K562 (cell line): ENCODE measurements at regions not wholly inside any gene's neighbourhood (a gene's known extent, or its start where the extent isn't known, plus 50 kb on each side); places are given as distances from the start of the nearest gene placed in this dataset.

ENCODE experiments used
- ATAC-seq: fragments of 200-7000 bp; cut with Tn5 transposase; 3 replicates; pipeline ENCODE4 v1.9.1; 2020; ENCODE audit warnings: moderate library complexity
- BruUV-seq: library from RNA; stranded (reverse); fragments of 400-500 nt; replicated peaks from 2 replicates; lab custom pipeline; 2021; lab: Mats Ljungman, UMichigan
- CTCF ChIA-PET: fragments of 300-600 bp; formaldehyde crosslinking; extraction: SDS; loops from one replicate; lab custom pipeline; 2021; ENCODE audit warnings: low intra/inter-chr PET ratio; lab: Yijun Ruan, JAX
- POLR2A ChIA-PET: fragments of 300-600, 350-650 bp; sonication (Branson Sonifier 250); formaldehyde crosslinking; extraction: SDS; loops from one replicate; lab custom pipeline; 2021; ENCODE audit warnings: antibody characterized with exemption, inconsistent platforms; lab: Yijun Ruan, JAX
- DNase-seq, 4 experiments: peaks; one replicate each; pipeline versions ENCODE4 v3.0.0 to v3.0.0-alpha.2; 2011 to 2018; ENCODE audit warnings: low spot score in 3 of 4, mixed read lengths in 3 of 4; ENCODE audit errors: extremely low read depth in 1 of 4
- FAIRE-seq: peaks from 2 replicates; lab custom pipeline; 2011; peaks lifted over from hg19 to GRCh38; lab: Jason Lieb, UNC
- H2AFZ ChIP-seq: 2 replicates; pipeline ENCODE4 v1.6.0; 2011; ENCODE audit warnings: low read depth, low read length, control low read depth, inconsistent platforms
- H3K27ac ChIP-seq: fragments of 200-600 bp; 3 replicates; pipeline ENCODE4 v1.8.0; 2011; ENCODE audit warnings: low read depth, mild to moderate bottlenecking, control low read depth, inconsistent platforms, low read length, moderate library complexity, mixed read lengths; ENCODE audit errors: extremely low read depth
- H3K27me3 ChIP-seq, 2 experiments: fragments of 300-600 bp in 1 of 2; 2 replicates in 1 of 2; 3 replicates in 1 of 2; pipeline versions ENCODE4 v1.6.0 to v1.8.0; 2011; ENCODE audit warnings: inconsistent platforms in 2 of 2, low read length in 2 of 2, mild to moderate bottlenecking in 1 of 2, mixed read lengths in 1 of 2, moderate library complexity in 1 of 2; ENCODE audit not compliant: control insufficient read depth in 2 of 2, insufficient read depth in 2 of 2
- H3K36me3 ChIP-seq: fragments of 300-600 bp; 3 replicates; pipeline ENCODE4 v1.8.0; 2011; ENCODE audit warnings: mild to moderate bottlenecking, low read length, inconsistent platforms; ENCODE audit not compliant: control insufficient read depth, insufficient read depth
- H3K4me1 ChIP-seq, 2 experiments: fragments of 200-600 bp in 1 of 2; replicated peaks in 1 of 2; 2 replicates in 1 of 2; 3 replicates in 1 of 2; pipeline versions ENCODE4 v1.5.1 to v1.8.0; 2011; ENCODE audit warnings: inconsistent platforms in 2 of 2, low read length in 2 of 2, mild to moderate bottlenecking in 1 of 2, mixed read lengths in 1 of 2, moderate library complexity in 1 of 2; ENCODE audit not compliant: control insufficient read depth in 2 of 2, insufficient read depth in 2 of 2
- H3K4me2 ChIP-seq: 2 replicates; pipeline ENCODE4 v1.6.1; 2011; ENCODE audit warnings: low read length, control low read depth, inconsistent platforms, mixed read lengths; ENCODE audit not compliant: insufficient read depth
- H3K4me3 ChIP-seq: fragments of 200-600 bp; sonication (generic), shearing (Covaris generic); 2 replicates; pipeline ENCODE4 v1.5.1; 2016; ENCODE audit warnings: control low read depth, inconsistent platforms
- H3K79me2 ChIP-seq: fragments of 200-600 bp; 3 replicates; pipeline ENCODE4 v1.8.0; 2011; ENCODE audit warnings: low read length, inconsistent platforms; ENCODE audit not compliant: control insufficient read depth, insufficient read depth
- H3K9ac ChIP-seq, 2 experiments: 2 replicates each; pipeline versions ENCODE4 v1.6.0 to v1.6.1; 2011; ENCODE audit warnings: low read depth in 2 of 2, low read length in 2 of 2, control low read depth in 1 of 2, inconsistent platforms in 1 of 2, mild to moderate bottlenecking in 1 of 2, mixed read lengths in 1 of 2; ENCODE audit not compliant: insufficient read depth in 1 of 2
- H3K9me1 ChIP-seq: one replicate; pipeline ENCODE4 v1.6.0; 2011; ENCODE audit warnings: inconsistent platforms, mild to moderate bottlenecking, low read length, moderate library complexity; ENCODE audit not compliant: control insufficient read depth, insufficient read depth
- H3K9me3 ChIP-seq: replicated peaks from 2 replicates; pipeline ENCODE4 v1.5.1; 2011; ENCODE audit warnings: low read depth, low read length, inconsistent platforms; ENCODE audit not compliant: control insufficient read depth, insufficient read depth
- H4K20me1 ChIP-seq: replicated peaks from 2 replicates; pipeline ENCODE4 v1.6.1; 2011; ENCODE audit warnings: low read length, inconsistent platforms, mixed read lengths; ENCODE audit not compliant: control insufficient read depth, insufficient read depth
- COPS2 ChIP-seq: fragments of 450-650 bp; conservative IDR thresholded peaks from 2 replicates; pipeline ENCODE4 v1.6.1; 2016; ENCODE audit warnings: mild to moderate bottlenecking, moderate library complexity
- ELF4 ChIP-seq: fragments of 450-650 bp; formaldehyde crosslinking; IDR thresholded peaks from 2 replicates; pipeline ENCODE4 v1.4.0; 2022; ENCODE audit warnings: missing genetic modification characterization
- HDGF ChIP-seq: fragments of 450-650 bp; IDR thresholded peaks from 2 replicates; pipeline ENCODE4 v1.6.1; 2016
- IFI16 ChIP-seq: fragments of 250-450 bp; sonication (Bioruptor Pico); IDR thresholded peaks from 2 replicates; pipeline ENCODE4 v2.1.2; 2022; ENCODE audit warnings: mild to moderate bottlenecking, inconsistent platforms
- KDM1A ChIP-seq, 2 experiments: fragments of 450-650 bp; IDR thresholded peaks; 2 replicates each; pipeline ENCODE4 v1.6.1; 2016; ENCODE audit warnings: mild to moderate bottlenecking in 2 of 2
- MCM2 ChIP-seq: fragments of 450-650 bp; IDR thresholded peaks from 2 replicates; pipeline ENCODE4 v1.6.1; 2017; ENCODE audit warnings: low read depth, mild to moderate bottlenecking
- NFIX ChIP-seq: fragments of 250-450 bp; sonication (Bioruptor Pico); IDR thresholded peaks from 2 replicates; pipeline ENCODE4 v1.4.0; 2020; ENCODE audit warnings: low read depth, mild to moderate bottlenecking, moderate library complexity
- NUFIP1 ChIP-seq: fragments of 450-650 bp; IDR thresholded peaks from 2 replicates; pipeline ENCODE4 v1.6.1; 2018; ENCODE audit not compliant: partially characterized antibody
- RAD51 ChIP-seq: fragments of 450-650 bp; IDR thresholded peaks from 2 replicates; pipeline ENCODE4 v1.7.1; 2016; ENCODE audit warnings: low read depth, mild to moderate bottlenecking, borderline replicate concordance
- SRSF7 ChIP-seq: fragments of 200-400 bp; formaldehyde crosslinking; optimal IDR thresholded peaks from 2 replicates; pipeline ENCODE3; 2017; ENCODE audit warnings: mild to moderate bottlenecking, low read depth, low read length
- ZC3H11A ChIP-seq: IDR thresholded peaks from 2 replicates; pipeline ENCODE4 v1.6.1; 2012; ENCODE audit warnings: low read depth, low read length, improper control_type of control experiment
- ZNF311 ChIP-seq: fragments of 250-450 bp; sonication (Bioruptor Pico); IDR thresholded peaks from 2 replicates; pipeline ENCODE4 v1.4.0; 2020; ENCODE audit warnings: mild to moderate bottlenecking, moderate library complexity
- ZNF408 ChIP-seq: fragments of 250-450 bp; sonication (Bioruptor Pico); IDR thresholded peaks from 2 replicates; pipeline ENCODE4 v1.4.0; 2020; ENCODE audit warnings: low read depth, mild to moderate bottlenecking, moderate library complexity
- WGBS: fragments of 100-300 bp; shearing (Covaris generic); methylation state at CpG from one replicate; pipeline ENCODE4 v1.1.6; 2016; ENCODE audit warnings: low coverage, mixed read lengths; ENCODE audit not compliant: insufficient coverage; ENCODE audit errors: missing lambda C conversion rate; 5-methylcytosine and 5-hydroxymethylcytosine counted together
- in situ Hi-C: fragments of 300-500 bp; cut with MboI; formaldehyde crosslinking; loops from 4 replicates; pipeline ENCODE4 v1.15.0; 2018; ENCODE audit warnings: inconsistent platforms, mixed read lengths
- intact Hi-C: fragments of 100-400 bp; cut with micrococcal nuclease; formaldehyde crosslinking; loops from 2 replicates; pipeline ENCODE4 v1.14.2; 2022
- TF ChIP-seq, protein P1 (sequence below): IDR thresholded peaks from 2 replicates; pipeline ENCODE4 v1.6.1; 2011; ENCODE audit warnings: borderline replicate concordance, low read depth, mild to moderate bottlenecking, moderate library complexity, low read length; ENCODE audit not compliant: insufficient read depth, poor library complexity, severe bottlenecking
- TF ChIP-seq, protein P2 (sequence below): fragments of 450-650 bp; formaldehyde crosslinking; IDR thresholded peaks from 2 replicates; pipeline ENCODE4 v1.4.0; 2022; ENCODE audit warnings: missing genetic modification characterization
- TF ChIP-seq, protein P3 (sequence below): fragments of 450-650 bp; IDR thresholded peaks from 2 replicates; pipeline ENCODE4 v1.7.0; 2016; ENCODE audit warnings: borderline replicate concordance
- TF ChIP-seq, protein P4 (sequence below): fragments of 200-800 bp; sonication (Bioruptor generic); IDR thresholded peaks from 2 replicates; pipeline ENCODE4 v1.6.1; 2017; ENCODE audit warnings: missing genetic modification characterization, missing compliant biosample characterization

DNA sequence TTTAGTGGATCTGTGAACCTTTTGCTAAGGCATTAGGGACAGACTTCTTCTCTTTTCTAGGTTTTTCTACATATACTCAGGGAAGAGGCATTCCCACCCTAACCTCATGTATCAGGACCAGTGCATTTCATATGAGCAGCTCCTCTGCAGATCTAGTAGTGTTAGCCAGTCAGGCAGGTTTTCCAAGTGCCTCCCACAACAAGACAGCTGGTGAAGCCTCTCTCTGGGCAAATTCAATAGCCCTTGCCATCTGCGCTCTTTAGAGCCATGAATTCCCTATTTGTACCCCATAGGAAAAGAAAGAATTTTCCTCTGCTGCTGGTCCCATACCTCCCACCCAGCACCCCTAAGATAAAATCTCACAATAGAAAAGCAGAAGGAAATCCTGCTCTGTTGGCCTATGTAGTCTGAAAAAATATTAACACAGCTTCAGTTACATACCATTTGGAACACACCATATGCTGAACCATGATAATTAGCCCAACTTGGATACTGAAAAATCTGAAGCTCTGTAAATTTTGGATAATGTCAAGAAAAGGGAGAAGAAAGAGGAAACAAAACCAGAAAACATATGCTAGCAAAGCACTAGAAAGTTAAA lies 1354.6 kb upstream of the NRXN1 start:
- intact Hi-C loops: no loop called here
- no peak overlapping the region for H3K9ac ChIP-seq
- in situ Hi-C loops: no loop called here
- no peaks in the 10 kb centered on the region for H4K20me1 ChIP-seq
- no peaks in the 10 kb centered on the region for H3K4me1 ChIP-seq
- H2AFZ ChIP-seq: no peak overlapping the region
- FAIRE-seq (no peak), DNase-seq (no peak), ATAC-seq (no peak)
- no peak overlapping the region for H3K4me2 ChIP-seq
- ChIA-PET POLR2A (no interaction called here), CTCF (no interaction called here)
- BruUV-seq: no TSS peak
- H3K27me3 ChIP-seq: no peaks in the 10 kb centered on the region
- H3K27ac ChIP-seq: no peak overlapping the region
- no peak overlapping the region for H3K4me3 ChIP-seq
- H3K9me1 ChIP-seq: no peaks in the 10 kb centered on the region
- no peaks in the 10 kb centered on the region for H3K79me2 ChIP-seq
- no peak for TF ChIP-seq ZNF408 (CRISPR knock-in tag)
- TF ChIP-seq, protein P1, sequence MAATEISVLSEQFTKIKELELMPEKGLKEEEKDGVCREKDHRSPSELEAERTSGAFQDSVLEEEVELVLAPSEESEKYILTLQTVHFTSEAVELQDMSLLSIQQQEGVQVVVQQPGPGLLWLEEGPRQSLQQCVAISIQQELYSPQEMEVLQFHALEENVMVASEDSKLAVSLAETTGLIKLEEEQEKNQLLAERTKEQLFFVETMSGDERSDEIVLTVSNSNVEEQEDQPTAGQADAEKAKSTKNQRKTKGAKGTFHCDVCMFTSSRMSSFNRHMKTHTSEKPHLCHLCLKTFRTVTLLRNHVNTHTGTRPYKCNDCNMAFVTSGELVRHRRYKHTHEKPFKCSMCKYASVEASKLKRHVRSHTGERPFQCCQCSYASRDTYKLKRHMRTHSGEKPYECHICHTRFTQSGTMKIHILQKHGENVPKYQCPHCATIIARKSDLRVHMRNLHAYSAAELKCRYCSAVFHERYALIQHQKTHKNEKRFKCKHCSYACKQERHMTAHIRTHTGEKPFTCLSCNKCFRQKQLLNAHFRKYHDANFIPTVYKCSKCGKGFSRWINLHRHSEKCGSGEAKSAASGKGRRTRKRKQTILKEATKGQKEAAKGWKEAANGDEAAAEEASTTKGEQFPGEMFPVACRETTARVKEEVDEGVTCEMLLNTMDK: no peak
- TF ChIP-seq KDM1A (IDR thresholded peaks at IDR 0.05): no peak
- no peak for TF ChIP-seq IFI16
- no peak for TF ChIP-seq ELF4
- TF ChIP-seq, protein P2, sequence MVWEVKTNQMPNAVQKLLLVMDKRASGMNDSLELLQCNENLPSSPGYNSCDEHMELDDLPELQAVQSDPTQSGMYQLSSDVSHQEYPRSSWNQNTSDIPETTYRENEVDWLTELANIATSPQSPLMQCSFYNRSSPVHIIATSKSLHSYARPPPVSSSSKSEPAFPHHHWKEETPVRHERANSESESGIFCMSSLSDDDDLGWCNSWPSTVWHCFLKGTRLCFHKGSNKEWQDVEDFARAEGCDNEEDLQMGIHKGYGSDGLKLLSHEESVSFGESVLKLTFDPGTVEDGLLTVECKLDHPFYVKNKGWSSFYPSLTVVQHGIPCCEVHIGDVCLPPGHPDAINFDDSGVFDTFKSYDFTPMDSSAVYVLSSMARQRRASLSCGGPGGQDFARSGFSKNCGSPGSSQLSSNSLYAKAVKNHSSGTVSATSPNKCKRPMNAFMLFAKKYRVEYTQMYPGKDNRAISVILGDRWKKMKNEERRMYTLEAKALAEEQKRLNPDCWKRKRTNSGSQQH (CRISPR knock-in tag): no peak
- TF ChIP-seq, protein P3, sequence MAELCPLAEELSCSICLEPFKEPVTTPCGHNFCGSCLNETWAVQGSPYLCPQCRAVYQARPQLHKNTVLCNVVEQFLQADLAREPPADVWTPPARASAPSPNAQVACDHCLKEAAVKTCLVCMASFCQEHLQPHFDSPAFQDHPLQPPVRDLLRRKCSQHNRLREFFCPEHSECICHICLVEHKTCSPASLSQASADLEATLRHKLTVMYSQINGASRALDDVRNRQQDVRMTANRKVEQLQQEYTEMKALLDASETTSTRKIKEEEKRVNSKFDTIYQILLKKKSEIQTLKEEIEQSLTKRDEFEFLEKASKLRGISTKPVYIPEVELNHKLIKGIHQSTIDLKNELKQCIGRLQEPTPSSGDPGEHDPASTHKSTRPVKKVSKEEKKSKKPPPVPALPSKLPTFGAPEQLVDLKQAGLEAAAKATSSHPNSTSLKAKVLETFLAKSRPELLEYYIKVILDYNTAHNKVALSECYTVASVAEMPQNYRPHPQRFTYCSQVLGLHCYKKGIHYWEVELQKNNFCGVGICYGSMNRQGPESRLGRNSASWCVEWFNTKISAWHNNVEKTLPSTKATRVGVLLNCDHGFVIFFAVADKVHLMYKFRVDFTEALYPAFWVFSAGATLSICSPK: no peak
- TF ChIP-seq SRSF7: no peak
- TF ChIP-seq ZNF311 (CRISPR knock-in tag): no peak
- TF ChIP-seq, protein P4, sequence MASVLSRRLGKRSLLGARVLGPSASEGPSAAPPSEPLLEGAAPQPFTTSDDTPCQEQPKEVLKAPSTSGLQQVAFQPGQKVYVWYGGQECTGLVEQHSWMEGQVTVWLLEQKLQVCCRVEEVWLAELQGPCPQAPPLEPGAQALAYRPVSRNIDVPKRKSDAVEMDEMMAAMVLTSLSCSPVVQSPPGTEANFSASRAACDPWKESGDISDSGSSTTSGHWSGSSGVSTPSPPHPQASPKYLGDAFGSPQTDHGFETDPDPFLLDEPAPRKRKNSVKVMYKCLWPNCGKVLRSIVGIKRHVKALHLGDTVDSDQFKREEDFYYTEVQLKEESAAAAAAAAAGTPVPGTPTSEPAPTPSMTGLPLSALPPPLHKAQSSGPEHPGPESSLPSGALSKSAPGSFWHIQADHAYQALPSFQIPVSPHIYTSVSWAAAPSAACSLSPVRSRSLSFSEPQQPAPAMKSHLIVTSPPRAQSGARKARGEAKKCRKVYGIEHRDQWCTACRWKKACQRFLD (CRISPR knock-in tag): no peak
- no peak for TF ChIP-seq MCM2
- TF ChIP-seq NUFIP1: no peak
- TF ChIP-seq COPS2: no peak
- TF ChIP-seq HDGF: no peak
- no peak for TF ChIP-seq RAD51
- no peak for TF ChIP-seq ZC3H11A
- TF ChIP-seq NFIX (CRISPR knock-in tag): no peak
- H3K36me3 ChIP-seq: no peaks in the 10 kb centered on the region
- 0% methylated on average over 1 of the region's 1 CpG for WGBS
- no peaks in the 10 kb centered on the region for H3K9me3 ChIP-seq
